ENCODE measurements at regions not wholly inside any gene's neighbourhood (a gene's known extent, or its start where the extent isn't known, plus 50 kb on each side); places are given as distances from the start of the nearest gene placed in this dataset.
"Not testable (repeated sequence)": the region's sequence is repeated elsewhere in the genome, so short reads cannot be mapped to it uniquely, and the experiment has no call there.

GRCh38 chr3:30452446-30452845 lies 154.0 kb upstream of the TGFBR2 start:
- DNase-seq: no peak

GRCh38 chr3:30453360-30454039 lies 152.9 kb upstream of the TGFBR2 start:
- no peak for DNase-seq

- no peak for DNase-seq
Observed at GRCh38 chr3:30454636-30455035, 151.8 kb upstream of the TGFBR2 start.

GRCh38 chr3:30455112-30455511 lies 151.3 kb upstream of the TGFBR2 start:
- not testable (repeated sequence) for DNase-seq

- DNase-seq: no peak
Observed at GRCh38 chr3:30455840-30456239, 150.6 kb upstream of the TGFBR2 start.

- no peak for DNase-seq
Observed at GRCh38 chr3:30456264-30456663, 150.1 kb upstream of the TGFBR2 start.

GRCh38 chr3:30457081-30457480 lies 149.3 kb upstream of the TGFBR2 start:
- no peak for DNase-seq

- no peak for DNase-seq
Observed at GRCh38 chr3:30457726-30458125, 148.7 kb upstream of the TGFBR2 start.

GRCh38 chr3:30458376-30459171 lies 147.8 kb upstream of the TGFBR2 start:
- no peak for DNase-seq

- no peak for DNase-seq
Observed at GRCh38 chr3:30461311-30461710, 145.1 kb upstream of the TGFBR2 start.

GRCh38 chr3:30462721-30463470 lies 143.5 kb upstream of the TGFBR2 start:
- DNase-seq: no peak

GRCh38 chr3:30464381-30464780 lies 142.0 kb upstream of the TGFBR2 start:
- no peak for DNase-seq

GRCh38 chr3:30465454-30465853 lies 140.9 kb upstream of the TGFBR2 start:
- no peak for DNase-seq

GRCh38 chr3:30467596-30468238 lies 138.7 kb upstream of the TGFBR2 start:
- DNase-seq: no peak

- no peak for DNase-seq
Observed at GRCh38 chr3:30469133-30469532, 137.3 kb upstream of the TGFBR2 start.

GRCh38 chr3:30470496-30470895 lies 135.9 kb upstream of the TGFBR2 start:
- no peak for DNase-seq

- DNase-seq: no peak
Observed at GRCh38 chr3:30471066-30471465, 135.3 kb upstream of the TGFBR2 start.

GRCh38 chr3:30471796-30472489 lies 134.5 kb upstream of the TGFBR2 start:
- DNase-seq: no peak

GRCh38 chr3:30473374-30474051 lies 132.9 kb upstream of the TGFBR2 start:
- DNase-seq: no peak

GRCh38 chr3:30474371-30474770 lies 132.0 kb upstream of the TGFBR2 start:
- no peak for DNase-seq

GRCh38 chr3:30475038-30475808 lies 131.2 kb upstream of the TGFBR2 start:
- no peak for DNase-seq

All from SHP77 (cell line).